ENCODE measurements at regions not wholly inside any gene's neighbourhood (a gene's known extent, or its start where the extent isn't known, plus 50 kb on each side); places are given as distances from the start of the nearest gene placed in this dataset.

GRCh38 chrX:110851780-110852179 lies 56.2 kb upstream of the CHRDL1 start:
- TF ChIP-seq EP300 (IDR thresholded peaks at IDR 0.05) = no peak
- no peak for TF ChIP-seq CTCF (IDR thresholded peaks at IDR 0.05)

Data from ovary (tissue), 3 donors.